Breast epithelium (tissue), 4 donors: ENCODE measurements at regions not wholly inside any gene's neighbourhood (a gene's known extent, or its start where the extent isn't known, plus 50 kb on each side); places are given as distances from the start of the nearest gene placed in this dataset.

Experiments used
- DNase-seq, 2 donors: peaks; one replicate each; pipeline ENCODE4 v3.0.0-alpha.2; 2019; ENCODE audit warnings: low spot score in 2 of 2
- H3K27ac ChIP-seq, 2 donors: fragments of 200-600 bp; sonication (generic) in 1 of 2; one replicate each; pipeline ENCODE4 v1.5.1; 2016 to 2019; ENCODE audit warnings: mild to moderate bottlenecking in 1 of 2
- H3K27me3 ChIP-seq, 2 donors: fragments of 200-600 bp; sonication (generic) in 1 of 2; one replicate each; pipeline versions ENCODE4 v1.5.1 to v1.6.0; 2017 to 2019; ENCODE audit warnings: control low read depth in 1 of 2, mild to moderate bottlenecking in 1 of 2
- H3K36me3 ChIP-seq: fragments of 200-600 bp; one replicate; pipeline ENCODE4 v1.5.1; 2019
- H3K4me1 ChIP-seq, 2 donors: fragments of 200-600 bp; sonication (generic); one replicate each; pipeline ENCODE4 v1.5.1; 2016 to 2019; ENCODE audit warnings: control low read depth in 1 of 2
- H3K4me3 ChIP-seq, 3 donors: fragments of 200-600 bp; sonication (generic); 1 replicate in 2 of 3; 2 replicates in 1 of 3; pipeline ENCODE4 v1.5.1; 2016 to 2019; ENCODE audit warnings: mild to moderate bottlenecking in 3 of 3, moderate library complexity in 2 of 3
- H3K9me3 ChIP-seq, 2 donors: fragments of 200-600 bp; sonication (generic) in 1 of 2; one replicate each; pipeline ENCODE4 v1.5.1; 2016 to 2019; ENCODE audit warnings: control low read depth in 1 of 2
- CTCF ChIP-seq, 3 donors: fragments of 450-650 bp; IDR thresholded peaks; one replicate each; pipeline ENCODE4 v1.5.1; 2016 to 2017; ENCODE audit warnings: antibody characterized with exemption in 3 of 3, mild to moderate bottlenecking in 3 of 3, moderate library complexity in 3 of 3
- POLR2A ChIP-seq: fragments of 450-650 bp; IDR thresholded peaks from one replicate; pipeline ENCODE4 v1.6.1; 2016; ENCODE audit warnings: antibody characterized with exemption, mild to moderate bottlenecking, moderate library complexity
- POLR2AphosphoS5 ChIP-seq, 3 donors: sonication (generic); formaldehyde crosslinking; IDR thresholded peaks; one replicate each; pipeline ENCODE4 v1.6.1; 2017; ENCODE audit warnings: antibody characterized with exemption in 3 of 3
- intact Hi-C: fragments of 100-400 bp; cut with DNase I; formaldehyde crosslinking; loops from one replicate; pipeline ENCODE4 v1.15.1; 2023; ENCODE audit warnings: low total_unique reads

- no peak overlapping the region for H3K4me3 ChIP-seq
- H3K9me3 ChIP-seq: no peaks in the 10 kb centered on the region
- peaks cover 0 to 9% of the 10 kb centered on the region in 2 donors for H3K4me1 ChIP-seq
- no peaks in the 10 kb centered on the region for H3K36me3 ChIP-seq
- H3K27ac ChIP-seq: peak overlapping the region; percentile 11 to 89
- no peak for DNase-seq
- no peak for TF ChIP-seq POLR2AphosphoS5 (IDR thresholded peaks at IDR 0.05)
- no peak for TF ChIP-seq POLR2A
- TF ChIP-seq CTCF (IDR thresholded peaks at IDR 0.05): no peak
- intact Hi-C loops: no loop called here
- no peaks in the 10 kb centered on the region for H3K27me3 ChIP-seq
Observed at GRCh38 chr1:59151860-59152259, 145.0 kb upstream of the FGGY start.

- Histone ChIP-seq H3K4me3 (no peak overlapping the region), H3K36me3 (no peaks in the 10 kb centered on the region), H3K9me3 (no peaks in the 10 kb centered on the region), H3K27ac (no peak overlapping the region), H3K4me1 (peaks cover 0 to 9% of the 10 kb centered on the region in 2 donors), H3K27me3 (no peaks in the 10 kb centered on the region)
- TF ChIP-seq CTCF (IDR thresholded peaks at IDR 0.05): no peak
- no peak for TF ChIP-seq POLR2A
- no peak for TF ChIP-seq POLR2AphosphoS5 (IDR thresholded peaks at IDR 0.05)
- intact Hi-C loops: no loop called here
- no peak for DNase-seq
Observed at GRCh38 chr1:59152511-59152910, 144.4 kb upstream of the FGGY start.

GRCh38 chr1:59154401-59154800 lies 142.5 kb upstream of the FGGY start:
- intact Hi-C loops: no loop called here
- H3K27ac ChIP-seq: no peak overlapping the region

GRCh38 chr1:59155351-59155750 lies 141.5 kb upstream of the FGGY start:
- DNase-seq: no peak
- Histone ChIP-seq H3K9me3 (peaks cover 0 to 6% of the 10 kb centered on the region in 2 donors), H3K4me3 (no peak overlapping the region), H3K36me3 (no peaks in the 10 kb centered on the region), H3K4me1 (peaks cover 0 to 9% of the 10 kb centered on the region in 2 donors), H3K27me3 (no peaks in the 10 kb centered on the region), H3K27ac (peak overlapping the region in 1 of 2 donors; percentile 36)
- TF ChIP-seq POLR2A (no peak), CTCF (IDR thresholded peaks at IDR 0.05) (no peak)
- intact Hi-C loops: no loop called here

More at GRCh38 chr1:59154401-59154800, 142.5 kb upstream of the FGGY start:
- no peak overlapping the region for H3K4me3 ChIP-seq
- TF ChIP-seq POLR2AphosphoS5 (IDR thresholded peaks at IDR 0.05) (no peak), CTCF (IDR thresholded peaks at IDR 0.05) (no peak), POLR2A (no peak)
- no peaks in the 10 kb centered on the region for H3K36me3 ChIP-seq
- DNase-seq: no peak
- H3K9me3 ChIP-seq: peaks cover 0 to 6% of the 10 kb centered on the region in 2 donors
- H3K4me1 ChIP-seq: peaks cover 0 to 9% of the 10 kb centered on the region in 2 donors
- no peaks in the 10 kb centered on the region for H3K27me3 ChIP-seq

- Histone ChIP-seq H3K9me3 (peaks cover 0 to 6% of the 10 kb centered on the region in 2 donors), H3K27ac (peak overlapping the region in 1 of 2 donors; percentile 34), H3K36me3 (no peaks in the 10 kb centered on the region), H3K27me3 (no peaks in the 10 kb centered on the region), H3K4me1 (peaks cover 0 to 5% of the 10 kb centered on the region in 2 donors), H3K4me3 (no peak overlapping the region)
- DNase-seq: no peak
- TF ChIP-seq POLR2A (no peak), POLR2AphosphoS5 (IDR thresholded peaks at IDR 0.05) (no peak)
- intact Hi-C loops: no loop called here
Observed at GRCh38 chr1:59156051-59156450, 140.8 kb upstream of the FGGY start.
